Esophagus squamous epithelium (tissue), 5 donors: ENCODE measurements at regions not wholly inside any gene's neighbourhood (a gene's known extent, or its start where the extent isn't known, plus 50 kb on each side); places are given as distances from the start of the nearest gene placed in this dataset.

ENCODE experiments used
- DNase-seq: peaks from one replicate; lab custom pipeline; 2025; lab: John Stamatoyannopoulos, UW
- H3K27ac ChIP-seq, 4 donors: fragments of 200-600 bp; sonication (generic); one replicate each; pipeline ENCODE4 v1.5.1; 2016 to 2019; ENCODE audit warnings: mild to moderate bottlenecking in 1 of 4
- H3K27me3 ChIP-seq, 4 donors: fragments of 200-600 bp; sonication (generic); 1 replicate in 3 of 4; 2 replicates in 1 of 4; pipeline versions ENCODE4 v1.5.1 to v1.6.0; 2017 to 2021; ENCODE audit warnings: antibody characterized with exemption in 1 of 4
- H3K36me3 ChIP-seq, 3 donors: fragments of 200-600 bp; sonication (generic); one replicate each; pipeline ENCODE4 v1.5.1; 2016 to 2019
- H3K4me1 ChIP-seq, 3 donors: fragments of 200-600 bp; sonication (generic); one replicate each; pipeline ENCODE4 v1.5.1; 2017 to 2019
- H3K4me3 ChIP-seq, 4 donors: fragments of 200-600 bp; sonication (generic); 1 replicate in 3 of 4; 2 replicates in 1 of 4; pipeline ENCODE4 v1.5.1; 2016 to 2019; ENCODE audit warnings: mild to moderate bottlenecking in 2 of 4, moderate library complexity in 1 of 4
- H3K9me3 ChIP-seq, 3 donors: fragments of 200-600 bp; sonication (generic); one replicate each; pipeline ENCODE4 v1.5.1; 2016 to 2019
- POLR2A ChIP-seq, 4 donors: fragments of 450-650 bp; IDR thresholded peaks; one replicate each; pipeline ENCODE4 v1.6.1; 2017; ENCODE audit warnings: antibody characterized with exemption in 4 of 4, mild to moderate bottlenecking in 4 of 4, moderate library complexity in 3 of 4
- WGBS, 2 donors: methylation state at CpG; one replicate each; pipeline ENCODE4 v1.1.5; 2018; 5-methylcytosine and 5-hydroxymethylcytosine counted together
- intact Hi-C: fragments of 100-400 bp; cut with DNase I; formaldehyde crosslinking; loops from one replicate; pipeline ENCODE4 v1.15.0; 2022
- TF ChIP-seq, protein P1 (sequence below), 6 experiments: fragments of 450-650 bp in 4 of 6; fragments of 200-600 bp in 2 of 6; sonication (generic) in 2 of 6; IDR thresholded peaks; one replicate each; pipeline ENCODE4 v1.5.1; 2016 to 2019; ENCODE audit warnings: antibody characterized with exemption in 6 of 6, mild to moderate bottlenecking in 4 of 6, moderate library complexity in 4 of 6
- donor health status: DM: yes; HTN: yes; CAD: no.

DNA sequence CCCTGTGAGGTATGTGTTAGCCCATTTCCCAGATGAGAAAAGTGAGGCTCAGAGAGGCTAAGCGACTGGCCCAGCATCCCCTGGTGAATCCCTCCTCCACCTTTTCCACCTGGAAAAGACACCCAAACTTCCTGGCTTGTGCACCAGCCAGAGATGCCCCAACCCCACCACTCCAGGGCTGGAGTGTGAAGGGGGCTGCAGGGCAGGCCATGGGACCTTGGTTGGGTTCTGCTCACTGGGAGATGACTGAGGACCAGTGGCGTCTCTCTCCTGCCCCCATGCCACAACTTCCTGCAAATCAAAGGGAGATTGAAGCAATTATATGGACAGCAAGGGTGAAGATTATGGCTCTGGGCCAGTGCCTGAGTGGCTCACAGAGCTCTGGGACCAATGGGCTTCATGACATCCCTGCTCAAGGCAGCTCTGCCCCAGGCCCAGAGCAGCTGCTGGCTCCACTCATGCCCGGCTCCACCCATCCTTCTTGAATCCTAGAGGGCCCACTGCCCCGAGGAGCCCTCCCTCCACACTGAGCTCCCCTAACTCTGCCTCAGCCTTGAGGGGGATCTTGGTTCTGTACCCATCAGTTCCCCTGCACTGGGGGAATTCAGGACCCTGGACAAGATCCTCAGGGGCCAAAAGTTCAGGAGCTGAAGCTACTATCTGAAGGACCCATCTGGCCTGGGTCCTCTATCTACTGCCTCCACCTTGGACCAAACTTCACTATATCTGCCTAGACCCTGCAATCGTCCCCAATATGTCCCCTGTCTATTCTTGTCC lies 416.9 kb downstream of the PTPRU start:
- intact Hi-C loops, result no loop called here
- no peak overlapping the region for H3K4me3 ChIP-seq
- no peak overlapping the region for H3K27ac ChIP-seq
- no peak for DNase-seq
- WGBS, 2 donors, result 65 to 73% methylated on average over 2 to 4 of the region's 5 CpGs
- no peaks in the 10 kb centered on the region for H3K36me3 ChIP-seq
- H3K4me1 ChIP-seq, result no peaks in the 10 kb centered on the region
- H3K9me3 ChIP-seq, result no peaks in the 10 kb centered on the region
- peaks cover 0 to 39% (median 0%) of the 10 kb centered on the region in 4 donors for H3K27me3 ChIP-seq
- TF ChIP-seq, protein P1, sequence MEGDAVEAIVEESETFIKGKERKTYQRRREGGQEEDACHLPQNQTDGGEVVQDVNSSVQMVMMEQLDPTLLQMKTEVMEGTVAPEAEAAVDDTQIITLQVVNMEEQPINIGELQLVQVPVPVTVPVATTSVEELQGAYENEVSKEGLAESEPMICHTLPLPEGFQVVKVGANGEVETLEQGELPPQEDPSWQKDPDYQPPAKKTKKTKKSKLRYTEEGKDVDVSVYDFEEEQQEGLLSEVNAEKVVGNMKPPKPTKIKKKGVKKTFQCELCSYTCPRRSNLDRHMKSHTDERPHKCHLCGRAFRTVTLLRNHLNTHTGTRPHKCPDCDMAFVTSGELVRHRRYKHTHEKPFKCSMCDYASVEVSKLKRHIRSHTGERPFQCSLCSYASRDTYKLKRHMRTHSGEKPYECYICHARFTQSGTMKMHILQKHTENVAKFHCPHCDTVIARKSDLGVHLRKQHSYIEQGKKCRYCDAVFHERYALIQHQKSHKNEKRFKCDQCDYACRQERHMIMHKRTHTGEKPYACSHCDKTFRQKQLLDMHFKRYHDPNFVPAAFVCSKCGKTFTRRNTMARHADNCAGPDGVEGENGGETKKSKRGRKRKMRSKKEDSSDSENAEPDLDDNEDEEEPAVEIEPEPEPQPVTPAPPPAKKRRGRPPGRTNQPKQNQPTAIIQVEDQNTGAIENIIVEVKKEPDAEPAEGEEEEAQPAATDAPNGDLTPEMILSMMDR (IDR thresholded peaks at IDR 0.05), result no peak
- TF ChIP-seq POLR2A (IDR thresholded peaks at IDR 0.05), result no peak

DNA sequence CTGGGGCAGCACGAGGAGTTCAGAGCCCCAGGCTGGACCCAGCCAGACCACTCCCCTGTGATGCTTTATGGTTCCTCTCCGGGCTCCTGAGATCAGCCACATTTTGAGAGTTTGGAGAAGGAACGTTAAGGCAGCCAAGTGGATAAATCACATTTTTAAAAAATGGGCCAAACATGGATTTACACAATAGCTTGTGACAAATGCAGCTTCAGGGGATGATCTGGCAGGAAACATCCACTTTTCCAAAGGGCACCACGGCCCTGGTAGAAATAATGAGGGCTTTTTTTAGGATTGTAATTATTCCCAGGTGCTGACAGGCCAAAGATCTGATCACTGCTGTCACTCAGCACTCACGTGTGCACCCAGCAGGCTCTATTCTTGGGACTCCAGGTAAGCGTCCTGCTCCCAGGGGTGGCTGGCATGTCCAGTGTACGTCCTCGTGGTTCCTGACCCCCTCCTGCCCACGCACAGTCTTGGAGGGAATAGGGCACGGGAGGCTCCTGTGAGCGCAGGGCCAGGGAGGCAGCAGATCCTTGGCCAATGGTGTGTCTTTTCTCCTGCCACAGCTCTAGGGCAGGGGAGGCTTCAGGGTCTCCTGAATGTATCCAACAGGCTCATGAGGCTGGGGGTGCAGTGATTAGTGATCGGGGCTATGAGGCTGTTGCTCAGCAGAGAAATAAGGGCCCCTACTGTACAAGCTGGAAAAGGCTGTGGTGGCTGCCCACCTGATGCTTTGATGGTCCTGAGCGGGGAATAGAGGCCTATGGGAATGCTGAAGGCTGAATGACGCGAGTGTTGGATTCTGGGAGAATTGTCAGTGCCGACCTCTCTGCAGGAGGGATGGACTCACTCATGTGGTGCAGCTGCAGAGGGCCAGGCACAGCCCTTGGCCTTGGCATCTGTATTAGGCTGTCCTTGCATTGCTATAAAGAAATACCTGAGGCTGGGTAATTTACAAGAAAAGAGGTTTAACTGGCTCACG lies 415.7 kb downstream of the PTPRU start:
- Histone ChIP-seq H3K27ac (no peak overlapping the region), H3K4me3 (no peak overlapping the region), H3K4me1 (no peaks in the 10 kb centered on the region), H3K36me3 (no peaks in the 10 kb centered on the region), H3K9me3 (no peaks in the 10 kb centered on the region), H3K27me3 (peaks cover 0 to 35% (median 0%) of the 10 kb centered on the region in 4 donors)
- intact Hi-C loops, result no loop called here
- no peak for DNase-seq
- TF ChIP-seq, protein P1 (IDR thresholded peaks at IDR 0.05), result no peak
- TF ChIP-seq POLR2A (IDR thresholded peaks at IDR 0.05), result no peak
- WGBS, 2 donors, result 24 to 63% methylated on average over 6 to 10 of the region's 17 CpGs

DNA sequence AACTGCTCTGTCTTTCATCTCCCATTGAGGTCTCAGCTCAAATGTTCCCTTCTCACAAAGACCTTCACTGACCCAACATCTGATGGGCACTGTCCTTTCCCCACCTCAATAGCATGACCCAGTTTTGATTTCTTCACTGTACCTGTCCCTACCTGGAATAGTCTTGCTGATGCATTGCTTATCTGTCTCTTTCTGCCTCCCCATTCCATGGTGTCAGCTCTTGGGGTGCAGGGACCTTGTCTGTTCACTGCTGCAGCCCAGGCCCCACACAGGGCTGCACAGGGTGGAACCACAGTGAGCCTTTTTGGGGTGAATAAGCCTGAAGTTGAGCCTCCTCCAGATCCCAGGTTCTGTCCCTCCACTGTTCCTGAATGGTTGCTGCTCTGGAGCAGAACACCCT lies 414.9 kb downstream of the PTPRU start:
- Histone ChIP-seq H3K9me3 (no peaks in the 10 kb centered on the region), H3K27me3 (peaks cover 0 to 34% (median 0%) of the 10 kb centered on the region in 4 donors), H3K27ac (no peak overlapping the region), H3K4me3 (no peak overlapping the region), H3K36me3 (no peaks in the 10 kb centered on the region), H3K4me1 (no peaks in the 10 kb centered on the region)
- DNase-seq, result no peak
- intact Hi-C loops, result no loop called here
- TF ChIP-seq, protein P1 (IDR thresholded peaks at IDR 0.05), result no peak
- TF ChIP-seq POLR2A (IDR thresholded peaks at IDR 0.05), result no peak

DNA sequence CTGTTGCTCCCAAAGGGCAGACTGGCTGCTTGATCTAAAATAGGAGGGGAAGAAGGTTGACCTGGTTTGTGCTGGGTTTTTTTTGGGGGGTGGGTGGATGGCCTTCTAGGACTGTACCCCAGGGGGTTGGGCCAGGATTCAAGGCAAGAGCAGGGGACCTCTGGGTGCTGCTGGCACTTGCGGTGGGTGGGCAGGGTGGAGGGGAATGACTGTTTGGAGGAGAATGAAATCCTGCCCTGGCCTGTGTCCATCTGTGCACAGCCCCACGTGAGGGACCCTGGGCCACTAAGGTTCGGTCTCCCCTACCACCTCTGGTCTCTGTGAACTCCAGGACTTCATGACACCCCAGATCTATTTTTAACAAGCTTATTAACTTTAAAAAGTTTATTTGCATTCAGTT lies 414.2 kb downstream of the PTPRU start:
- Histone ChIP-seq H3K36me3 (no peaks in the 10 kb centered on the region), H3K4me1 (no peaks in the 10 kb centered on the region), H3K9me3 (no peaks in the 10 kb centered on the region), H3K27me3 (peaks cover 0 to 34% (median 0%) of the 10 kb centered on the region in 4 donors), H3K4me3 (no peak overlapping the region), H3K27ac (no peak overlapping the region)
- intact Hi-C loops, result no loop called here
- TF ChIP-seq, protein P1 (IDR thresholded peaks at IDR 0.05), result no peak
- TF ChIP-seq POLR2A (IDR thresholded peaks at IDR 0.05), result no peak
- DNase-seq, result no peak
- WGBS, 2 donors, result 89 to 93% methylated on average over 3 of the region's 3 CpGs

DNA sequence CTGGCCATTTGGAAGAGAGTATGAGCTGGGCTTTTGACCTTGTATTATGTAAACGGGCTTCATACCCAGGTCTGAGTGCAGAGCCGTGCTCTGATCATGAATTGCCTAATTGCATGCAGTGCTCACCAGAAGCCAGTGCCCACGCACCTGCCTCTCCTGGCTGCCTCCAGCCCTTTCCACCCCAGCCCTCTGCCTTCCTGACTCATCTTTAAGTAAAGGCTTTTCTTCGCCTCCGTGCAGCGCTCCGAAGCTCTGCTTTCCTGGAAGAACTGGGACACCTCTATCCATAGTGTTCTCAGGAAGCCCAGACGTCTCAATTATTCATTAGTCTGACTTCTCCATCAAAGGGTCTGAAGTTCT lies 413.7 kb downstream of the PTPRU start:
- intact Hi-C loops, result no loop called here
- TF ChIP-seq, protein P1 (IDR thresholded peaks at IDR 0.05), result no peak
- TF ChIP-seq POLR2A (IDR thresholded peaks at IDR 0.05), result no peak
- H3K9me3 ChIP-seq, result no peaks in the 10 kb centered on the region
- no peak overlapping the region for H3K27ac ChIP-seq
- H3K36me3 ChIP-seq, result no peaks in the 10 kb centered on the region
- no peak for DNase-seq
- H3K4me3 ChIP-seq, result no peak overlapping the region
- WGBS, 2 donors, result 68 to 78% methylated on average over 8 of the region's 8 CpGs
- peaks cover 0 to 38% (median 0%) of the 10 kb centered on the region in 4 donors for H3K27me3 ChIP-seq
- H3K4me1 ChIP-seq, result no peaks in the 10 kb centered on the region
